Neural cell (in vitro differentiated cells): ENCODE measurements at regions not wholly inside any gene's neighbourhood (a gene's known extent, or its start where the extent isn't known, plus 50 kb on each side); places are given as distances from the start of the nearest gene placed in this dataset.

ENCODE experiments used
- CTCF ChIP-seq: fragments of 450-650 bp; IDR thresholded peaks from 2 replicates; pipeline ENCODE4 v1.5.1; 2014; ENCODE audit warnings: antibody characterized with exemption, mild to moderate bottlenecking, moderate library complexity; ENCODE audit not compliant: poor library complexity, severe bottlenecking
- EP300 ChIP-seq: fragments of 450-650 bp; conservative IDR thresholded peaks from 2 replicates; pipeline ENCODE4 v1.6.1; 2014; ENCODE audit warnings: antibody characterized with exemption, mild to moderate bottlenecking, moderate library complexity; ENCODE audit not compliant: poor library complexity, severe bottlenecking
- EZH2 ChIP-seq: fragments of 200-600, 300-800 bp; shearing (Covaris generic), sonication (generic); IDR thresholded peaks from 2 replicates; pipeline ENCODE4 v1.6.1; 2014; ENCODE audit warnings: antibody characterized with exemption, low read length, borderline replicate concordance, mild to moderate bottlenecking; ENCODE audit not compliant: insufficient read depth, poor library complexity, severe bottlenecking
- POLR2AphosphoS5 ChIP-seq: IDR thresholded peaks from 2 replicates; pipeline ENCODE4 v1.6.1; 2012
- REST ChIP-seq: IDR thresholded peaks from 2 replicates; pipeline ENCODE4 v1.6.1; 2012; ENCODE audit warnings: borderline replicate concordance
- SMC3 ChIP-seq: fragments of 450-650 bp; conservative IDR thresholded peaks from 2 replicates; pipeline ENCODE4 v1.6.1; 2014; ENCODE audit warnings: antibody characterized with exemption, mild to moderate bottlenecking, moderate library complexity; ENCODE audit not compliant: poor library complexity

- TF ChIP-seq EZH2 (no peak), EP300 (no peak), CTCF (no peak), REST (no peak), SMC3 (no peak), POLR2AphosphoS5 (no peak)
These were observed 721.0 kb upstream of the KIF2B start for GRCh38 chr17:53101706-53102105.
